ENCODE measurements at regions not wholly inside any gene's neighbourhood (a gene's known extent, or its start where the extent isn't known, plus 50 kb on each side); places are given as distances from the start of the nearest gene placed in this dataset.

DNA sequence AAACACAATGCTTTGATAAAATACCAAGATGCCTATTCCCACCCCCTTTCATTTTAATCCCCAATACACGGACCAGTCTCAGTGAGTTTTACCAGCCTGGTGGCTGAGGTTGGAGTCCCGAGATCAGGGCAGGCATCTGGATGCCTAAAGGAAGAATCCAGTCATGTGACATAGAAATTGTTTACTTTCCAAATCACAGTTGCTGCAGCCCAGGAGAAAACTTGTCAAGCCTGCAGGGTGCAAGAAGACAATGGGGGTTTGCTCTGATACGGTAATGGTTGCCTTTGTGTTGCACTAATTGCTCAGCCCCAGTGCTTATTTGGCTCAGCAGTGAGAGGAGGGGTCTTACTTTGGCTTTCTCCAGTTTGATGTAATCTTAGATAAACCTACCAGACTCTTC lies 308.5 kb upstream of the POU3F2 start:
- TF ChIP-seq SIN3A (IDR thresholded peaks at IDR 0.05; ENCODE audit: borderline replicate concordance, low read depth, low read length) (no peak), CTCF (IDR thresholded peaks at IDR 0.05) (no peak)
